WTC11 (cell line): ENCODE measurements at regions not wholly inside any gene's neighbourhood (a gene's known extent, or its start where the extent isn't known, plus 50 kb on each side); places are given as distances from the start of the nearest gene placed in this dataset.

Experiments
- ATAC-seq: fragments of 200-7000 bp; cut with Tn5 transposase; 2 replicates; pipeline ENCODE4 v1.10.0; 2021; ENCODE audit warnings: mild to moderate bottlenecking, moderate library complexity
- CTCF ChIA-PET: fragments of 300-600 bp; sonication (Branson Sonifier 250); formaldehyde crosslinking; loops from one replicate; lab custom pipeline; 2021; ENCODE audit warnings: antibody characterized with exemption; lab: Charles Lee
- POLR2A ChIA-PET: fragments of 350-600 bp; sonication (Branson Sonifier 250); formaldehyde crosslinking; loops from one replicate; lab custom pipeline; 2021; ENCODE audit warnings: antibody characterized with exemption; lab: Charles Lee
- DNase-seq: peaks from one replicate; pipeline ENCODE4 v3.0.0; 2021; ENCODE audit warnings: low spot score
- H3K27ac Mint-ChIP-seq: 2 replicates; pipeline ENCODE4 v1.8.0; 2021; ENCODE audit warnings: mixed read lengths
- H3K27me3 Mint-ChIP-seq: 2 replicates; pipeline ENCODE4 v1.8.0; 2021; ENCODE audit warnings: low read depth, mild to moderate bottlenecking, moderate library complexity, mixed read lengths
- H3K36me3 Mint-ChIP-seq: 2 replicates; pipeline ENCODE4 v1.8.0; 2021; ENCODE audit warnings: mixed read lengths
- H3K4me1 Mint-ChIP-seq: 2 replicates; pipeline ENCODE4 v1.8.0; 2022; ENCODE audit warnings: mixed read lengths
- H3K4me3 Mint-ChIP-seq: 2 replicates; pipeline ENCODE4 v1.8.0; 2021; ENCODE audit warnings: mild to moderate bottlenecking, moderate library complexity, mixed read lengths
- H3K9me3 Mint-ChIP-seq: 2 replicates; pipeline ENCODE4 v1.8.0; 2021; ENCODE audit warnings: mixed read lengths
- ELF4 ChIP-seq: sonication (generic); formaldehyde crosslinking; IDR thresholded peaks from 2 replicates; pipeline ENCODE4 v1.8.1; 2022; ENCODE audit warnings: low read depth, mild to moderate bottlenecking, moderate library complexity, missing genetic modification reagents
- EMX1 ChIP-seq: fragments of 250-450 bp; sonication (Bioruptor Pico); IDR thresholded peaks from 2 replicates; pipeline ENCODE4 v1.8.0; 2021; ENCODE audit warnings: mild to moderate bottlenecking
- FOXJ3 ChIP-seq: sonication (generic); formaldehyde crosslinking; IDR thresholded peaks from 2 replicates; pipeline ENCODE4 v1.9.0; 2021; ENCODE audit warnings: missing genetic modification reagents, mild to moderate bottlenecking, borderline replicate concordance
- FOXK1 ChIP-seq: sonication (generic); formaldehyde crosslinking; IDR thresholded peaks from 2 replicates; pipeline ENCODE4 v1.8.0; 2022; ENCODE audit warnings: mild to moderate bottlenecking, moderate library complexity, missing genetic modification reagents
- GRHL2 ChIP-seq: fragments of 250-450 bp; sonication (Bioruptor Pico); IDR thresholded peaks from 2 replicates; pipeline ENCODE4 v1.8.0; 2022; ENCODE audit warnings: mild to moderate bottlenecking, moderate library complexity; ENCODE audit not compliant: insufficient replicate concordance, severe bottlenecking
- GTF2I ChIP-seq: fragments of 250-450 bp; sonication (Bioruptor Pico); conservative IDR thresholded peaks from 2 replicates; pipeline ENCODE4 v1.4.0; 2021; ENCODE audit warnings: mild to moderate bottlenecking
- HMGA2 ChIP-seq: fragments of 250-450 bp; sonication (Bioruptor Pico); IDR thresholded peaks from 2 replicates; pipeline ENCODE4 v1.4.0; 2021; ENCODE audit warnings: mild to moderate bottlenecking, moderate library complexity
- KAT7 ChIP-seq: sonication (generic); formaldehyde crosslinking; IDR thresholded peaks from 2 replicates; pipeline ENCODE4 v1.8.1; 2023; ENCODE audit warnings: missing genetic modification reagents, mild to moderate bottlenecking, borderline replicate concordance
- PRRX2 ChIP-seq: fragments of 250-450 bp; sonication (Bioruptor Pico); IDR thresholded peaks from 2 replicates; pipeline ENCODE4 v1.8.0; 2021; ENCODE audit warnings: mild to moderate bottlenecking
- RELA ChIP-seq: sonication (generic); formaldehyde crosslinking; IDR thresholded peaks from 2 replicates; pipeline ENCODE4 v1.8.1; 2022; ENCODE audit warnings: missing genetic modification reagents, mild to moderate bottlenecking, borderline replicate concordance
- SOX15 ChIP-seq: fragments of 250-450 bp; sonication (Bioruptor Pico); IDR thresholded peaks from 2 replicates; pipeline ENCODE4 v1.9.0; 2021; ENCODE audit warnings: mild to moderate bottlenecking
- TCF7 ChIP-seq: sonication (generic); formaldehyde crosslinking; IDR thresholded peaks from 2 replicates; pipeline ENCODE4 v1.8.0; 2022; ENCODE audit warnings: mild to moderate bottlenecking, low read depth, missing genetic modification reagents, moderate library complexity
- TEAD1 ChIP-seq: sonication (generic); formaldehyde crosslinking; IDR thresholded peaks from 2 replicates; pipeline ENCODE4 v1.8.0; 2022; ENCODE audit warnings: mild to moderate bottlenecking, missing genetic modification reagents
- TEAD4 ChIP-seq: sonication (generic); formaldehyde crosslinking; IDR thresholded peaks from 2 replicates; pipeline ENCODE4 v1.8.0; 2022; ENCODE audit warnings: mild to moderate bottlenecking, missing genetic modification reagents
- ZNF263 ChIP-seq: sonication (generic); formaldehyde crosslinking; IDR thresholded peaks from 2 replicates; pipeline ENCODE4 v1.8.1; 2022; ENCODE audit warnings: low read depth, mild to moderate bottlenecking, moderate library complexity, missing genetic modification reagents
- ZNF317 ChIP-seq: sonication (generic); formaldehyde crosslinking; IDR thresholded peaks from 2 replicates; pipeline ENCODE4 v1.8.1; 2023; ENCODE audit warnings: low read depth, mild to moderate bottlenecking, moderate library complexity, missing genetic modification reagents, borderline replicate concordance
- ZNF671 ChIP-seq: fragments of 250-450 bp; sonication (Bioruptor Pico); IDR thresholded peaks from 2 replicates; pipeline ENCODE4 v1.8.0; 2021; ENCODE audit warnings: mild to moderate bottlenecking
- TF ChIP-seq, protein P1 (sequence below): sonication (generic); formaldehyde crosslinking; IDR thresholded peaks from 2 replicates; pipeline ENCODE4 v1.8.1; 2023; ENCODE audit warnings: mild to moderate bottlenecking, missing genetic modification reagents, moderate library complexity
- TF ChIP-seq, protein P2 (sequence below): sonication (generic); formaldehyde crosslinking; IDR thresholded peaks from 2 replicates; pipeline ENCODE4 v1.8.1; 2022; ENCODE audit warnings: mild to moderate bottlenecking, moderate library complexity, missing genetic modification reagents
- TF ChIP-seq, protein P3 (sequence below): sonication (generic); formaldehyde crosslinking; IDR thresholded peaks from 2 replicates; pipeline ENCODE4 v1.8.1; 2022; ENCODE audit warnings: mild to moderate bottlenecking, missing genetic modification reagents, moderate library complexity, borderline replicate concordance
- TF ChIP-seq, protein P4 (sequence below): sonication (generic); formaldehyde crosslinking; IDR thresholded peaks from 2 replicates; pipeline ENCODE4 v1.8.1; 2023; ENCODE audit warnings: mild to moderate bottlenecking, missing genetic modification reagents, moderate library complexity
- TF ChIP-seq, protein P5 (sequence below): fragments of 250-450 bp; sonication (Bioruptor Pico); IDR thresholded peaks from 2 replicates; pipeline ENCODE4 v1.9.0; 2021; ENCODE audit warnings: mild to moderate bottlenecking
- TF ChIP-seq, protein P6 (sequence below): sonication (generic); formaldehyde crosslinking; conservative IDR thresholded peaks from 2 replicates; pipeline ENCODE4 v1.8.1; 2023; ENCODE audit warnings: mild to moderate bottlenecking, low read depth, missing genetic modification reagents, moderate library complexity
- TF ChIP-seq, protein P7 (sequence below): sonication (generic); formaldehyde crosslinking; IDR thresholded peaks from 2 replicates; pipeline ENCODE4 v1.8.1; 2023; ENCODE audit warnings: mild to moderate bottlenecking, moderate library complexity, missing genetic modification reagents

DNA sequence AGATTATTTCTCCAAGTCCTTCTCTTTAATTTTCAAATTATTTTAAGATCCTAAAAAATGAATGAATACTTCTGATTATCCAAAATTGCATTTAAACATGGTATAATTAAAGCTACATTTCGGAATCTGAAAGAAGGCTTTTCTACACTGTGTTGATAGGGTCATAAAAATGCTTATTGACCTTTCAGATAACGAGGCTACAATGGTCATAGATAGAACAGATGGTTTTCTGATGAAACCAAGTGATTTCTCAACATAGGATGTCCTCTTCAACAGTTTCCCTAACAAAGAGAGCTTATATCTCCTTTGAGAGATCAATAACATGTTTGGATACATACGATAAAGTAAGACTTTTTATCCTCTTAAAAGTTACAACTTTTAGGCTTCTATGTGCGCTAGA lies 201.1 kb downstream of the PTH2R start:
- H3K4me1 Mint-ChIP-seq, result no peaks in the 10 kb centered on the region
- POLR2A ChIA-PET, result interaction anchor here (0.7 kb wide), 1 partner anchor 10 kb away, joined by 7 read pairs; no protein-coding TSS in a partner anchor
- peaks cover 10% of the 10 kb centered on the region for H3K36me3 Mint-ChIP-seq
- H3K9me3 Mint-ChIP-seq, result peaks cover 29% of the 10 kb centered on the region
- H3K27me3 Mint-ChIP-seq, result no peaks in the 10 kb centered on the region; the same call in 1 of the 2 replicates
- ATAC-seq (no peak), DNase-seq (no peak)
- H3K4me3 Mint-ChIP-seq, result no peak overlapping the region
- H3K27ac Mint-ChIP-seq, result no peak overlapping the region
- CTCF ChIA-PET, result interaction anchor here (0.7 kb wide), 1 partner anchor 234 kb away, joined by 4 read pairs; no protein-coding TSS in a partner anchor
- TF ChIP-seq ZNF671, result no peak
- TF ChIP-seq PRRX2 (CRISPR knock-in tag), result no peak
- TF ChIP-seq KAT7, result no peak
- TF ChIP-seq TEAD4 (CRISPR knock-in tag), result no peak
- TF ChIP-seq TCF7 (CRISPR knock-in tag), result no peak
- no peak for TF ChIP-seq GTF2I
- TF ChIP-seq EMX1, result no peak
- no peak for TF ChIP-seq HMGA2 (CRISPR knock-in tag)
- TF ChIP-seq GRHL2, result no peak
- TF ChIP-seq FOXK1 (CRISPR knock-in tag), result no peak
- TF ChIP-seq ZNF263 (CRISPR knock-in tag), result no peak
- TF ChIP-seq, protein P1, sequence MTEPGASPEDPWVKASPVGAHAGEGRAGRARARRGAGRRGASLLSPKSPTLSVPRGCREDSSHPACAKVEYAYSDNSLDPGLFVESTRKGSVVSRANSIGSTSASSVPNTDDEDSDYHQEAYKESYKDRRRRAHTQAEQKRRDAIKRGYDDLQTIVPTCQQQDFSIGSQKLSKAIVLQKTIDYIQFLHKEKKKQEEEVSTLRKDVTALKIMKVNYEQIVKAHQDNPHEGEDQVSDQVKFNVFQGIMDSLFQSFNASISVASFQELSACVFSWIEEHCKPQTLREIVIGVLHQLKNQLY, result no peak
- TF ChIP-seq FOXJ3 (CRISPR knock-in tag), result no peak
- TF ChIP-seq, protein P2, sequence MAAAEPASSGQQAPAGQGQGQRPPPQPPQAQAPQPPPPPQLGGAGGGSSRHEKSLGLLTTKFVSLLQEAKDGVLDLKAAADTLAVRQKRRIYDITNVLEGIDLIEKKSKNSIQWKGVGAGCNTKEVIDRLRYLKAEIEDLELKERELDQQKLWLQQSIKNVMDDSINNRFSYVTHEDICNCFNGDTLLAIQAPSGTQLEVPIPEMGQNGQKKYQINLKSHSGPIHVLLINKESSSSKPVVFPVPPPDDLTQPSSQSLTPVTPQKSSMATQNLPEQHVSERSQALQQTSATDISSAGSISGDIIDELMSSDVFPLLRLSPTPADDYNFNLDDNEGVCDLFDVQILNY (CRISPR knock-in tag), result no peak
- TF ChIP-seq SOX15, result no peak
- TF ChIP-seq, all 79 proteins: peak for 0

DNA sequence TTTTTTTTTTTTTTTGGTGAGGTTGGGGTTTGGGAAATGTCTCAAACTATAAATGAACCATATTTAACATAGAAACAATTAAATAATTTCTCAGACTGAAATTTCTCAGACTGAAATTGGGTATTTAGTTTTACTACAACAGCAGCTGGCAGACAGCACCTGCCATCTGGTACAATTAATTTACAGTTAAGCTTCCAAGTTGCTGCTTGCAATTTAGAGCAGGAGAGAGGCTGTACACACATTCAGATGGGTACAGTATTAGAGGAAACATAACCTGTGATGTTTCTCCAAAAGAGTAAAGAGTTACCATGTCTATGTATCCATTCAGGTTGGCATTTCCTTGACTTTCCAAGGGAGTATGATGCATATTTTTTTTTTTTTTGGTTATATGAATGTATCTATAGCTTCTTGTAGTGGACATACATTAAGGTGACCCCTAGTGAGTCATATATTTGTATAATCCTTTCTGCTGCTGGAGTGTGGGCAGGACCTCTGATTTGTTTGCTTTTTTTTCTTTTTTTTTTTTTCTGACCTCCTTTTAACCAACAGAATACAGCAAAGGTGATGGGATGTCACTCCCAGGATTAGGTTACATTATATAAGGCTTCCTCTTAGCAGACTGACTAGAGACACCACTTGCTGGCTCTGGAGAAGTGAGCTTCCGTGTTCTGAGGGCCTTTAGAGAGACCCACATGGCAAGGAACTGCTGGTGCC lies 201.7 kb downstream of the PTH2R start:
- no peak overlapping the region for H3K4me3 Mint-ChIP-seq
- H3K9me3 Mint-ChIP-seq, result peaks cover 28% of the 10 kb centered on the region
- CTCF ChIA-PET, result interaction anchor here (0.7 kb wide), 1 partner anchor 235 kb away, joined by 4 read pairs; no protein-coding TSS in a partner anchor
- POLR2A ChIA-PET, result interaction anchor here (0.7 kb wide), 1 partner anchor 10 kb away, joined by 7 read pairs; no protein-coding TSS in a partner anchor
- ATAC-seq (no peak), DNase-seq (no peak)
- H3K27ac Mint-ChIP-seq, result no peak overlapping the region
- H3K4me1 Mint-ChIP-seq, result no peaks in the 10 kb centered on the region
- no peaks in the 10 kb centered on the region; the same call in 1 of the 2 replicates for H3K27me3 Mint-ChIP-seq
- peaks cover 10% of the 10 kb centered on the region for H3K36me3 Mint-ChIP-seq
- TF ChIP-seq, protein P3, sequence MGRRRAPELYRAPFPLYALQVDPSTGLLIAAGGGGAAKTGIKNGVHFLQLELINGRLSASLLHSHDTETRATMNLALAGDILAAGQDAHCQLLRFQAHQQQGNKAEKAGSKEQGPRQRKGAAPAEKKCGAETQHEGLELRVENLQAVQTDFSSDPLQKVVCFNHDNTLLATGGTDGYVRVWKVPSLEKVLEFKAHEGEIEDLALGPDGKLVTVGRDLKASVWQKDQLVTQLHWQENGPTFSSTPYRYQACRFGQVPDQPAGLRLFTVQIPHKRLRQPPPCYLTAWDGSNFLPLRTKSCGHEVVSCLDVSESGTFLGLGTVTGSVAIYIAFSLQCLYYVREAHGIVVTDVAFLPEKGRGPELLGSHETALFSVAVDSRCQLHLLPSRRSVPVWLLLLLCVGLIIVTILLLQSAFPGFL (CRISPR knock-in tag), result no peak
- TF ChIP-seq, protein P4, sequence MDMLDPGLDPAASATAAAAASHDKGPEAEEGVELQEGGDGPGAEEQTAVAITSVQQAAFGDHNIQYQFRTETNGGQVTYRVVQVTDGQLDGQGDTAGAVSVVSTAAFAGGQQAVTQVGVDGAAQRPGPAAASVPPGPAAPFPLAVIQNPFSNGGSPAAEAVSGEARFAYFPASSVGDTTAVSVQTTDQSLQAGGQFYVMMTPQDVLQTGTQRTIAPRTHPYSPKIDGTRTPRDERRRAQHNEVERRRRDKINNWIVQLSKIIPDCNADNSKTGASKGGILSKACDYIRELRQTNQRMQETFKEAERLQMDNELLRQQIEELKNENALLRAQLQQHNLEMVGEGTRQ (CRISPR knock-in tag), result no peak
- no peak for TF ChIP-seq RELA
- TF ChIP-seq, protein P5, sequence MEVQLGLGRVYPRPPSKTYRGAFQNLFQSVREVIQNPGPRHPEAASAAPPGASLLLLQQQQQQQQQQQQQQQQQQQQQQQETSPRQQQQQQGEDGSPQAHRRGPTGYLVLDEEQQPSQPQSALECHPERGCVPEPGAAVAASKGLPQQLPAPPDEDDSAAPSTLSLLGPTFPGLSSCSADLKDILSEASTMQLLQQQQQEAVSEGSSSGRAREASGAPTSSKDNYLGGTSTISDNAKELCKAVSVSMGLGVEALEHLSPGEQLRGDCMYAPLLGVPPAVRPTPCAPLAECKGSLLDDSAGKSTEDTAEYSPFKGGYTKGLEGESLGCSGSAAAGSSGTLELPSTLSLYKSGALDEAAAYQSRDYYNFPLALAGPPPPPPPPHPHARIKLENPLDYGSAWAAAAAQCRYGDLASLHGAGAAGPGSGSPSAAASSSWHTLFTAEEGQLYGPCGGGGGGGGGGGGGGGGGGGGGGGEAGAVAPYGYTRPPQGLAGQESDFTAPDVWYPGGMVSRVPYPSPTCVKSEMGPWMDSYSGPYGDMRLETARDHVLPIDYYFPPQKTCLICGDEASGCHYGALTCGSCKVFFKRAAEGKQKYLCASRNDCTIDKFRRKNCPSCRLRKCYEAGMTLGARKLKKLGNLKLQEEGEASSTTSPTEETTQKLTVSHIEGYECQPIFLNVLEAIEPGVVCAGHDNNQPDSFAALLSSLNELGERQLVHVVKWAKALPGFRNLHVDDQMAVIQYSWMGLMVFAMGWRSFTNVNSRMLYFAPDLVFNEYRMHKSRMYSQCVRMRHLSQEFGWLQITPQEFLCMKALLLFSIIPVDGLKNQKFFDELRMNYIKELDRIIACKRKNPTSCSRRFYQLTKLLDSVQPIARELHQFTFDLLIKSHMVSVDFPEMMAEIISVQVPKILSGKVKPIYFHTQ (CRISPR knock-in tag), result no peak
- no peak for TF ChIP-seq ELF4 (CRISPR knock-in tag)
- no peak for TF ChIP-seq ZNF317 (CRISPR knock-in tag)
- TF ChIP-seq, protein P6, sequence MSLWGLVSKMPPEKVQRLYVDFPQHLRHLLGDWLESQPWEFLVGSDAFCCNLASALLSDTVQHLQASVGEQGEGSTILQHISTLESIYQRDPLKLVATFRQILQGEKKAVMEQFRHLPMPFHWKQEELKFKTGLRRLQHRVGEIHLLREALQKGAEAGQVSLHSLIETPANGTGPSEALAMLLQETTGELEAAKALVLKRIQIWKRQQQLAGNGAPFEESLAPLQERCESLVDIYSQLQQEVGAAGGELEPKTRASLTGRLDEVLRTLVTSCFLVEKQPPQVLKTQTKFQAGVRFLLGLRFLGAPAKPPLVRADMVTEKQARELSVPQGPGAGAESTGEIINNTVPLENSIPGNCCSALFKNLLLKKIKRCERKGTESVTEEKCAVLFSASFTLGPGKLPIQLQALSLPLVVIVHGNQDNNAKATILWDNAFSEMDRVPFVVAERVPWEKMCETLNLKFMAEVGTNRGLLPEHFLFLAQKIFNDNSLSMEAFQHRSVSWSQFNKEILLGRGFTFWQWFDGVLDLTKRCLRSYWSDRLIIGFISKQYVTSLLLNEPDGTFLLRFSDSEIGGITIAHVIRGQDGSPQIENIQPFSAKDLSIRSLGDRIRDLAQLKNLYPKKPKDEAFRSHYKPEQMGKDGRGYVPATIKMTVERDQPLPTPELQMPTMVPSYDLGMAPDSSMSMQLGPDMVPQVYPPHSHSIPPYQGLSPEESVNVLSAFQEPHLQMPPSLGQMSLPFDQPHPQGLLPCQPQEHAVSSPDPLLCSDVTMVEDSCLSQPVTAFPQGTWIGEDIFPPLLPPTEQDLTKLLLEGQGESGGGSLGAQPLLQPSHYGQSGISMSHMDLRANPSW (CRISPR knock-in tag), result no peak
- TF ChIP-seq TEAD1, result no peak
- TF ChIP-seq, protein P7, sequence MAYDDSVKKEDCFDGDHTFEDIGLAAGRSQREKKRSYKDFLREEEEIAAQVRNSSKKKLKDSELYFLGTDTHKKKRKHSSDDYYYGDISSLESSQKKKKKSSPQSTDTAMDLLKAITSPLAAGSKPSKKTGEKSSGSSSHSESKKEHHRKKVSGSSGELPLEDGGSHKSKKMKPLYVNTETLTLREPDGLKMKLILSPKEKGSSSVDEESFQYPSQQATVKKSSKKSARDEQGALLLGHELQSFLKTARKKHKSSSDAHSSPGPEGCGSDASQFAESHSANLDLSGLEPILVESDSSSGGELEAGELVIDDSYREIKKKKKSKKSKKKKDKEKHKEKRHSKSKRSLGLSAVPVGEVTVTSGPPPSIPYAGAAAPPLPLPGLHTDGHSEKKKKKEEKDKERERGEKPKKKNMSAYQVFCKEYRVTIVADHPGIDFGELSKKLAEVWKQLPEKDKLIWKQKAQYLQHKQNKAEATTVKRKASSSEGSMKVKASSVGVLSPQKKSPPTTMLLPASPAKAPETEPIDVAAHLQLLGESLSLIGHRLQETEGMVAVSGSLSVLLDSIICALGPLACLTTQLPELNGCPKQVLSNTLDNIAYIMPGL (CRISPR knock-in tag), result no peak
